HCT116 (cell line): ENCODE measurements at regions not wholly inside any gene's neighbourhood (a gene's known extent, or its start where the extent isn't known, plus 50 kb on each side); places are given as distances from the start of the nearest gene placed in this dataset.

ENCODE experiments used
- ATAC-seq: fragments of 200-7000 bp; cut with Tn5 transposase; 2 replicates; pipeline ENCODE4 v1.9.1; 2020; ENCODE audit warnings: mild to moderate bottlenecking, moderate library complexity
- BruUV-seq: library from RNA; stranded (reverse); fragments of 400-500 nt; replicated peaks from 2 replicates; lab custom pipeline; 2021; lab: Mats Ljungman, UMichigan
- CTCF ChIA-PET: fragments of 300-600 bp; sonication (Branson Sonifier 250); formaldehyde crosslinking; loops from one replicate; lab custom pipeline; 2021; ENCODE audit warnings: antibody characterized with exemption; lab: Charles Lee
- POLR2A ChIA-PET: fragments of 300-600, 350-600 bp; sonication (Branson Sonifier 250); formaldehyde crosslinking; loops from one replicate; lab custom pipeline; 2021; ENCODE audit warnings: antibody characterized with exemption; lab: Charles Lee
- RAD21 ChIA-PET, 2 experiments: fragments of 300-600 bp; sonication (Branson Sonifier 250); formaldehyde crosslinking; loops; one replicate each; lab custom pipeline; 2023; ENCODE audit warnings: low total read pairs in 2 of 2; ENCODE audit not compliant: uncharacterized antibody in 2 of 2, unreplicated experiment in 2 of 2, low non-redundant PET in 1 of 2; lab: Charles Lee
- DNase-seq: peaks from one replicate; pipeline ENCODE4 v3.0.0-alpha.2; 2010; ENCODE audit warnings: low read depth, low spot score
- H2AFZ ChIP-seq: fragments of 200-600 bp; shearing (Covaris generic), sonication (generic); 2 replicates; pipeline ENCODE4 v1.6.1; 2017; ENCODE audit warnings: low read depth, mixed run types, mixed read lengths, antibody characterized with exemption, low read length; ENCODE audit not compliant: poor library complexity, severe bottlenecking
- H3K27ac ChIP-seq: 2 replicates; pipeline ENCODE4 v1.5.1; 2012; ENCODE audit warnings: low read depth, low read length
- H3K27me3 ChIP-seq: fragments of 200-600 bp; sonication (generic); 2 replicates; pipeline ENCODE4 v1.6.1; 2016; ENCODE audit warnings: mixed run types, low read length, mixed read lengths; ENCODE audit not compliant: insufficient read depth
- H3K36me3 ChIP-seq, 2 experiments: fragments of 200-500 bp in 1 of 2; fragments of 200-600 bp in 1 of 2; sonication (Bioruptor generic) in 1 of 2; sonication (generic) in 1 of 2; 2 replicates each; pipeline versions ENCODE4 v1.5.1 to v1.6.1; 2014 to 2016; ENCODE audit warnings: low read length in 2 of 2, inconsistent platforms in 1 of 2, mixed read lengths in 1 of 2, mixed run types in 1 of 2; ENCODE audit not compliant: insufficient read depth in 2 of 2, control insufficient read depth in 1 of 2
- H3K4me1 ChIP-seq, 2 experiments: fragments of 200-600 bp in 1 of 2; sonication (generic) in 1 of 2; 2 replicates each; pipeline versions ENCODE4 v1.5.1 to v1.6.1; 2012 to 2017; ENCODE audit warnings: low read length in 2 of 2, inconsistent platforms in 1 of 2, mild to moderate bottlenecking in 1 of 2, mixed read lengths in 1 of 2, mixed run types in 1 of 2, moderate library complexity in 1 of 2; ENCODE audit not compliant: insufficient read depth in 2 of 2, control insufficient read depth in 1 of 2
- H3K4me2 ChIP-seq: fragments of 200-600 bp; sonication (generic); 2 replicates; pipeline ENCODE4 v1.6.1; 2017; ENCODE audit warnings: mixed run types, low read length, mixed read lengths
- H3K4me3 ChIP-seq, 2 experiments: fragments of 200-600 bp in 1 of 2; sonication (generic) in 1 of 2; replicated peaks in 1 of 2; 2 replicates each; pipeline ENCODE4 v1.5.1; 2011 to 2016; ENCODE audit warnings: low read length in 2 of 2, control low read depth in 1 of 2, low read depth in 1 of 2, mild to moderate bottlenecking in 1 of 2, mixed read lengths in 1 of 2, mixed run types in 1 of 2
- H3K79me2 ChIP-seq: fragments of 200-600 bp; sonication (generic); 2 replicates; pipeline ENCODE4 v1.6.1; 2017; ENCODE audit warnings: mild to moderate bottlenecking, mixed run types, low read length, moderate library complexity, mixed read lengths; ENCODE audit not compliant: insufficient read depth
- H3K9ac ChIP-seq: fragments of 200-600 bp; sonication (generic); 2 replicates; pipeline ENCODE4 v1.6.1; 2016; ENCODE audit warnings: low read length, mixed read lengths
- H3K9me2 ChIP-seq: fragments of 200-600 bp; sonication (generic), shearing (Covaris generic); 2 replicates; pipeline ENCODE4 v1.6.1; 2017; ENCODE audit warnings: mixed run types, mild to moderate bottlenecking, moderate library complexity; ENCODE audit not compliant: insufficient read depth
- H3K9me3 ChIP-seq, 2 experiments: fragments of 200-500 bp in 1 of 2; fragments of 200-600 bp in 1 of 2; sonication (Bioruptor generic) in 1 of 2; sonication (generic) in 1 of 2; 2 replicates each; pipeline ENCODE4 v1.6.1; 2014 to 2017; ENCODE audit warnings: low read length in 2 of 2, mixed read lengths in 2 of 2, inconsistent platforms in 1 of 2, low read depth in 1 of 2, mild to moderate bottlenecking in 1 of 2, mixed run types in 1 of 2, moderate library complexity in 1 of 2; ENCODE audit not compliant: control insufficient read depth in 1 of 2, insufficient read depth in 1 of 2
- H4K20me1 ChIP-seq: fragments of 200-600 bp; sonication (generic), shearing (Covaris generic); 2 replicates; pipeline ENCODE4 v1.6.1; 2017; ENCODE audit warnings: mixed run types, mild to moderate bottlenecking, moderate library complexity; ENCODE audit not compliant: insufficient read depth
- ATF3 ChIP-seq: IDR thresholded peaks from 2 replicates; pipeline ENCODE4 v1.6.1; 2012
- ELF1 ChIP-seq: IDR thresholded peaks from 2 replicates; pipeline ENCODE4 v1.6.1; 2012; ENCODE audit warnings: low read depth, borderline replicate concordance
- EZH2phosphoT487 ChIP-seq: fragments of 200-600 bp; IDR thresholded peaks from 2 replicates; pipeline ENCODE4 v1.6.1; 2018; ENCODE audit warnings: antibody characterized with exemption, borderline replicate concordance
- FOSL1 ChIP-seq: IDR thresholded peaks from 2 replicates; pipeline ENCODE4 v1.6.1; 2012; ENCODE audit warnings: low read depth
- SRF ChIP-seq: IDR thresholded peaks from 2 replicates; pipeline ENCODE4 v1.6.1; 2012; ENCODE audit warnings: low read depth
- ZFX ChIP-seq: fragments of 450-650 bp; IDR thresholded peaks from 2 replicates; pipeline ENCODE4 v1.6.1; 2017
- ZNF274 ChIP-seq: fragments of 200-500 bp; sonication (Bioruptor generic); IDR thresholded peaks from 2 replicates; pipeline ENCODE4 v1.6.1; 2014; ENCODE audit warnings: mild to moderate bottlenecking, low read depth, low read length, inconsistent platforms
- intact Hi-C: fragments of 100-400 bp; cut with micrococcal nuclease; formaldehyde crosslinking; loops from 2 replicates; pipeline ENCODE4 v1.10.0; 2022

- no TSS peak for BruUV-seq
- Histone ChIP-seq H3K36me3 (no peaks in the 10 kb centered on the region), H4K20me1 (no peaks in the 10 kb centered on the region), H3K4me2 (no peak overlapping the region), H3K27ac (no peak overlapping the region), H3K4me3 (no peak overlapping the region), H3K27me3 (no peaks in the 10 kb centered on the region), H3K4me1 (no peaks in the 10 kb centered on the region), H3K9me2 (no peaks in the 10 kb centered on the region; the same call in 1 of the 2 replicates), H3K9me3 (no peaks in the 10 kb centered on the region), H2AFZ (no peak overlapping the region), H3K9ac (no peak overlapping the region), H3K79me2 (no peaks in the 10 kb centered on the region)
- DNase-seq (no peak), ATAC-seq (no peak)
- TF ChIP-seq ATF3 (no peak), ELF1 (no peak), ZNF274 (no peak), FOSL1 (no peak), EZH2phosphoT487 (no peak)
- ChIA-PET RAD21 (no interaction called here), POLR2A (no interaction called here), CTCF (no interaction called here)
- intact Hi-C loops, result no loop called here
These were observed 379.3 kb upstream of the CBLB start for GRCh38 chr3:106247902-106248684.

- Histone ChIP-seq H3K4me2 (no peak overlapping the region), H3K27me3 (no peaks in the 10 kb centered on the region), H3K36me3 (no peaks in the 10 kb centered on the region), H3K9me3 (no peaks in the 10 kb centered on the region), H3K4me3 (no peak overlapping the region), H3K4me1 (no peaks in the 10 kb centered on the region), H3K27ac (no peak overlapping the region), H4K20me1 (no peaks in the 10 kb centered on the region), H2AFZ (no peak overlapping the region), H3K9me2 (no peaks in the 10 kb centered on the region; the same call in 1 of the 2 replicates), H3K79me2 (no peaks in the 10 kb centered on the region), H3K9ac (no peak overlapping the region)
- ATAC-seq (no peak), DNase-seq (no peak)
- TF ChIP-seq ZFX (no peak), ZNF274 (no peak), SRF (no peak)
- intact Hi-C loops, result no loop called here
- ChIA-PET RAD21 (no interaction called here), CTCF (no interaction called here), POLR2A (no interaction called here)
- no TSS peak for BruUV-seq
These were observed 380.3 kb upstream of the CBLB start for GRCh38 chr3:106249159-106249558.
